ENCODE measurements at regions not wholly inside any gene's neighbourhood (a gene's known extent, or its start where the extent isn't known, plus 50 kb on each side); places are given as distances from the start of the nearest gene placed in this dataset.
"Not testable (repeated sequence)": the region's sequence is repeated elsewhere in the genome, so short reads cannot be mapped to it uniquely, and the experiment has no call there.

DNA sequence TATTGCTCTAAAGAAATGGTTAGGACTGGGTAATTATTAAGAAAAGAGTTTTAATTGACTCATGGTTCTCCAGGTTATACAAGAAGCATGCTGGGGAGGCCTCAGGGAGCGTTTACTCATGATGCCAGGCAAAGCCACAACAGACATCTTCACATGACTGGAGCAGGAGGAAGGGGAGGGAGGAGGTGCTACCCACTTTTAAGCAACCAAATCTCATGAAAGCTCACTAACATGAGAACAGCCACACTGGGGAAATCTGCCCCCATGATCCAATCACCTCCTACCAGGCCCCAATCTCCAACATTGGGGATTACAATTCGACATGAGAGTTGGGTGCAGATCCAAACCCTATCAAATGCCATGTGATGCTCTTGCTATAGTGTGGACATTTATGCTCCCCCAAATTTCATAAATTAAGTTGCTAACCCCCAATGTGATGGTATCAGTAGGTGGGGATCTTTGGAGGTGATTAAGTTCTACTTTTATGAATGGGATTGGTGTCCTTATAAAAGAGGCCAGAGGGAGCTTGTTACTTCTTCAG is 773.6 kb upstream of the CDH10 start:
- no peak overlapping the region for H3K4me3 Mint-ChIP-seq
- no peaks in the 10 kb centered on the region for H3K27me3 Mint-ChIP-seq
- no peaks in the 10 kb centered on the region for H3K36me3 Mint-ChIP-seq (ENCODE audit: low read depth)
- no peak overlapping the region for H3K27ac Mint-ChIP-seq
- no peaks in the 10 kb centered on the region for H3K4me1 Mint-ChIP-seq
- H3K9me3 Mint-ChIP-seq: no peaks in the 10 kb centered on the region
- ATAC-seq (replicated peaks): no peak

DNA sequence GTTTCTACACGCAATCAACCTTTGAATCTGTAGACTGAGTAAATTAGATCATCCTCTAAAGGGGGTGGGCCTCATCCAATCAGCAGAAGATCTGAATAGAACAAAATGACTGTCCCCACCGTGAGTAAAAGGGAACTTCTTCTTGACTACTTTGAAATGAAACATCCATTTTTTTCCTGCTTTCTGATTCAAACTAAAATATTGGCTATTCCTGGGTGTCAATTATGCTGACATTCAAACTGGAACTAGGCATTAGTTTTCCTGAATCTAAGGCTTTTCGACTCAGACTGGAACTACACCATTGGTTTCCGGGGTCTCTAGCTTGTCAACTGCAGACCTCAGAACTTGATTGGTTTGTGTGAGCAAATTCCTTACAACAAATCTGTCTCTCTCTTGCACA is 772.2 kb upstream of the CDH10 start:
- ATAC-seq (replicated peaks): no peak
- Mint-ChIP-seq H3K4me3 (no peak overlapping the region), H3K36me3 (ENCODE audit: low read depth) (no peaks in the 10 kb centered on the region), H3K27ac (no peak overlapping the region), H3K4me1 (no peaks in the 10 kb centered on the region), H3K27me3 (no peaks in the 10 kb centered on the region), H3K9me3 (no peaks in the 10 kb centered on the region)

DNA sequence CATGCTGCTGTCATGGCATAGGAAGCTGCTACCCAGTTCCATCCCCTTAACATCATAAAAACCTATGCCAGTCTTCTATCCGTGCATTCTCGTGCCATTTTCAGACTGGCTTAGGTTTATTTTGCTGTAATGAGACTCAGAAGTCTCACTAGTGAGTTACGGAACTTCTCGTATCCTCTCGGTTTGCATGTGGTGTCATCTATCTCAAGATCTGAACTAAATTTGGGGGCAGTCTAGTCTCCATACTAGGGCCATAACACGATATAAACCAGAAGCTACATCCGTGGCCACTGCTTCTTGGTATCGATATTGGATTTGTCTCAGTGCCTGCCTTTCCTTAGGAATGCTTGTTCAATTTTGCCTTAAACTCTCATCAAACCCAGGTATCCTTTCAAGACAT is 771.2 kb upstream of the CDH10 start:
- H3K27ac Mint-ChIP-seq: no peak overlapping the region
- ATAC-seq (replicated peaks): no peak
- no peaks in the 10 kb centered on the region for H3K9me3 Mint-ChIP-seq
- H3K36me3 Mint-ChIP-seq (ENCODE audit: low read depth): no peaks in the 10 kb centered on the region
- no peaks in the 10 kb centered on the region for H3K27me3 Mint-ChIP-seq
- H3K4me1 Mint-ChIP-seq: no peaks in the 10 kb centered on the region
- no peak overlapping the region for H3K4me3 Mint-ChIP-seq

DNA sequence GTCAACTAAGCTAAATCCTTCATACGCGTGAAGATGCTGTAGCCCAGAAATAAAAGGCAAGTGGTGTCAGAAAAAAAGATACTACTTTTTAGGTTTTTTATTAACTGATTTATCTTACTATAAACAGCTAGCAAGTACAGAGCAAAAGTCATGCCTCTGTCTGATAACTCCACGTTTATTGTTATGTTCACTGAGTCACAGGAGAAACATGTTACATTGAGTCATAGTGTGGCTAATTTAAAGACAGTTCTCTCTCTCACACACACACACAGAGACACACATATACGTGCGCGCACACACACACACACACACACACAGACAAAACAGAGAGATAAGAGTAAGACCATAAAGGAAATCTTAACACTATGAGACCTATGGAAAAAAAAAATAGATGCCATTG is 770.0 kb upstream of the CDH10 start:
- Mint-ChIP-seq H3K9me3 (no peaks in the 10 kb centered on the region), H3K4me3 (no peak overlapping the region), H3K27me3 (no peaks in the 10 kb centered on the region), H3K4me1 (no peaks in the 10 kb centered on the region), H3K27ac (no peak overlapping the region), H3K36me3 (ENCODE audit: low read depth) (no peaks in the 10 kb centered on the region)
- no peak for ATAC-seq (replicated peaks)

DNA sequence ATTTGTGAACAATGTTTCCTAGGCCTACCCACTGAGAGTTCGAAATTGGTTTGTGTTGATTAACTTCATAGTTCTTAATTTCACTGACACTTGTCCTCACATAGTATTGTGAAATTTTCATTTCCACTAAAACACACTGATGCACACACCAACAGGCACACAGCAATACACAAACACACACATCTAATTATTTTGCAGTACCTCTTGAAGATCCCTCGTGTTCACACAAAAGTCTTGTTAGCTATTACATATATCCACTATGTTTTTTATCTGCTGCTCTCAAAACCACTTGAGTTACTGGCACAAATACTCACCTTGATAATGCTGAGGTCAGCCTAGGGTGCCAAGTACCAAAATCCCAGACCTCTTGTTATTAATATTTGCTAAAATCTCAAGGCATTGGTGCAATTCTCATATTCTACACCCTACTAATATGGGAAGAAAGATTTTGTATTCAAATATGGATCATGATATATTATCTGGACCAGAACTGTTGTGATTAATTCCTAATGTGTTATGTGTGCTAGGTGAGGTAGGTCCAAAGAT is 767.4 kb upstream of the CDH10 start:
- Mint-ChIP-seq H3K36me3 (ENCODE audit: low read depth) (no peaks in the 10 kb centered on the region), H3K27me3 (no peaks in the 10 kb centered on the region), H3K9me3 (peaks cover 10% of the 10 kb centered on the region), H3K4me1 (no peaks in the 10 kb centered on the region), H3K27ac (no peak overlapping the region), H3K4me3 (no peak overlapping the region)
- ATAC-seq (replicated peaks): no peak

DNA sequence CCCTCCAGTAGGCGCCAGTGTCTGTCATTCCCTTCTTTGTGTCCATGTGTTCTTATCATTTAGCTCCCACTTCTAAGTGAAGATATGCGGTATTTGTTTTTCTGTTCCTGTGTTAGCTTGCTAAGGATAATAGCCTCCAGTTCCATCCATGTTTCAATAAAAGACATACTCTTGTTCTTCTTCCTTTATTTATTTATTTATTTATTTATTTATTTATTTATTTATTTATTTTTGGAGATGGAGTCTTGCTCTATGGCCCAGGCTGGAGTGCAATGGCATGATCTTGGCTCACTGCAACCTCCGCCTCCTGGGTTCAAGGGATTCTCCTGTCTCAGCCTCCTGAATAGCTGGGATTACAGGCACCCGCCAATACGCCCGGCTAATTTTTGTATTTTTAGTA is 762.6 kb upstream of the CDH10 start:
- not testable (repeated sequence) for H3K4me1 Mint-ChIP-seq; H3K36me3 Mint-ChIP-seq (ENCODE audit: low read depth); H3K27me3 Mint-ChIP-seq; H3K4me3 Mint-ChIP-seq; ATAC-seq (replicated peaks); H3K27ac Mint-ChIP-seq
- H3K9me3 Mint-ChIP-seq: peaks cover 19% of the 10 kb centered on the region

DNA sequence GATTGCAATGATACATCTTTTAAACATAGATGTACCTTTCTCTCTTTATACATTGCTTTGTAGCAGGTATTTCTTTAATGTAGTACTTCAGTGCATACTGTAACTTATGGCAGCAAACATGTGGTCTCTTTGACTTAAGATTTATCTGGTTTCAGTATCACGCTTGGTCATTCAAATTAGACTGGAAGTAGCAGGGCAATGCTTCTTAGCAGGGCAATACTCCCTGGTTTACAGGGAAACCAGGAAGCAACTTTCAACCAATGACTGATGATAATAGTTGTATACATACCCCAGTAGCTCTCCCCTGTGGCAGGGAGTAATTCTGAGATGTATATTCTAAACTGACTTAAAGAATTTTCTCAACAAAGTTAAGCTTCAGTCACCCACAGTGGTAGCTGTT is 761.1 kb upstream of the CDH10 start:
- peaks cover 27% of the 10 kb centered on the region for H3K9me3 Mint-ChIP-seq
- no peak overlapping the region for H3K4me3 Mint-ChIP-seq
- H3K36me3 Mint-ChIP-seq (ENCODE audit: low read depth): no peaks in the 10 kb centered on the region
- H3K27me3 Mint-ChIP-seq: no peaks in the 10 kb centered on the region
- ATAC-seq (replicated peaks): no peak
- no peak overlapping the region for H3K27ac Mint-ChIP-seq
- H3K4me1 Mint-ChIP-seq: no peaks in the 10 kb centered on the region

DNA sequence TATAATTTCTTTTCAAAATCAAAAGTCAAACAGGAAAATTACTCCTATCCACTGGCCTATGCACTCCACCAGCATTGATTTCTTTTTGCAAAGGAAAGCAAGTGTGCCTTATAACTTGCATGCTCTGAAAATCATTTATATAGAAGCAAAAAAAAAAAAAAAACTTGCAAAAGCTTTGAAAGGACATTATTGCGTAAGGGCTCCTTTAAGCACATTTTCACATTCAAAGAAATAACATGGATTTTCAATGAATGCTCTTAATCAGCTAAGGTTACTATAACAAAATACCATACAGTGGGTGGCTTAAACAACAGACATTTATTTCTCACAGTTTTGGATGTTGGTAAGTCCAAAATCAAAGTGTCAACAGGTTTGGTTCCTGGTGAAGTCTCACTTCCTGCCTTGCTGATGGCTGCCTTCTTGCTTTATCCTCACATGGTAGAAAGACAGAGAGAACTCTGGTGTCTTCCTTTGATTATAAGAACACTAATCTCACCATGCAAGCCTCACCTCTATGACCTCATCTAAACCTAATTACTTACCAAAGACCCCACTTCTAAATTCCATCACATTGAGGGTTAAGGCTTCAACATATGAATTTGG is 755.2 kb upstream of the CDH10 start:
- Mint-ChIP-seq H3K27ac (no peak overlapping the region), H3K36me3 (ENCODE audit: low read depth) (no peaks in the 10 kb centered on the region), H3K27me3 (no peaks in the 10 kb centered on the region), H3K4me1 (no peaks in the 10 kb centered on the region), H3K9me3 (peaks cover 17% of the 10 kb centered on the region), H3K4me3 (no peak overlapping the region)
- ATAC-seq (replicated peaks): no peak

DNA sequence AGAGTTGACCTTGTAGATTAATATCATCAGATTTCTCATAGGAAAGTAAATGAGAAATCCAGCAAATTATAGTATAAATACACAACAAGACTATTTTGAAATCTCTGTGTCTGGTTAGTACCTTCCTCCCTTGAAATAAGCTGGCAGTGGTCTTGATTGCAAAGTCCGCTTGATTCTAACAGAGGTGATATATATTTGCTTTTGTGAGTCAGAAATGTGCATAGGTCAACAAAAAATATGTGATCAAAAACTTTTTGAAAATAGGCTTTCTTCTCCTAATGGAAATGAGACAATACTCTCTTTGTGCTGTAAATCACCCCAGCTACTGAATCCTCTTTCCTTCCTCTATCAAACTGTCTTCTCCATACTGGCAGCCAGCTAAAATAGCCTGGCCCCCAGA is 749.2 kb upstream of the CDH10 start:
- Mint-ChIP-seq H3K4me3 (no peak overlapping the region), H3K27me3 (no peaks in the 10 kb centered on the region), H3K4me1 (no peaks in the 10 kb centered on the region), H3K9me3 (peaks cover 11% of the 10 kb centered on the region), H3K36me3 (ENCODE audit: low read depth) (no peaks in the 10 kb centered on the region), H3K27ac (no peak overlapping the region)
- no peak for ATAC-seq (replicated peaks)

DNA sequence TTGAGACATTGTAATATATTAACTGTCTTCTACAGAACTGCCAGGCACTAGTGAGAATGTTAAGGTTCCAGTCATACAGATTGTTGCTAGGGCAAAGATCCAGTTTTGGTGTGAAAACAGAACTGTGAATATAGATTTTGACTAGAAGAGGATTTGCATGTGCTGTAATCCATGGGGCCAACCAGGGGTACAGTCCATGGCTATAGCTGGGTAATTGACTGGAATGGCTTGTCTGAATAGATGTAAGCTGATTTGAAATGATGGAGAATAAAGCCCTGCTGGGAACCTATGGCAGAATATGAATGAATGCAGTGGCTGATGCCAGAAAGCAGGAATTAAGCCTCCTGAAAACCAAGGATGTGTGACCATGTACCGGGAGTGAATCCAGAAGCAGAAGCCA is 748.5 kb upstream of the CDH10 start:
- Mint-ChIP-seq H3K27me3 (no peaks in the 10 kb centered on the region), H3K27ac (no peak overlapping the region), H3K9me3 (peaks cover 11% of the 10 kb centered on the region), H3K4me3 (no peak overlapping the region), H3K4me1 (no peaks in the 10 kb centered on the region), H3K36me3 (ENCODE audit: low read depth) (no peaks in the 10 kb centered on the region)
- ATAC-seq (replicated peaks): no peak

DNA sequence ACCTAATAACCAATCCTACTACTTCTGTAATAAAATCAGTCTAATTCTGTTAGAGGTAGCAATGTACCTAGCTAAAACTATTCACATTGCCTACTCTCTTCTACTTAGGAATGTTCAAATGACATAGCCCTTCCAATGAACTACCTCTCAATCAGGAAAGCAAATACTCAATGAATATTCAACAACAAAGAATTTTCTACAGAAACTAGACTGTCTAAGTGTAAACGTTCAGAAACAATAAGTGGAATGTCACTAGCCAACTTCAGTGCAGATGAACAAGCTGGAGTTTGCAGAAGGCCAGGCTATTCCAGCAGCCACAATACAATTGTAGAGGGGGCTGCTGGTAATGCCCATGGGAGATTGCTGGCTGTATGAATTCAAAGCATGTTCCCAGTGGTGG is 743.2 kb upstream of the CDH10 start:
- H3K27ac Mint-ChIP-seq: no peak overlapping the region
- no peaks in the 10 kb centered on the region for H3K4me1 Mint-ChIP-seq
- ATAC-seq (replicated peaks): no peak
- peaks cover 18% of the 10 kb centered on the region for H3K9me3 Mint-ChIP-seq
- H3K27me3 Mint-ChIP-seq: no peaks in the 10 kb centered on the region
- H3K4me3 Mint-ChIP-seq: no peak overlapping the region
- no peaks in the 10 kb centered on the region for H3K36me3 Mint-ChIP-seq (ENCODE audit: low read depth)

DNA sequence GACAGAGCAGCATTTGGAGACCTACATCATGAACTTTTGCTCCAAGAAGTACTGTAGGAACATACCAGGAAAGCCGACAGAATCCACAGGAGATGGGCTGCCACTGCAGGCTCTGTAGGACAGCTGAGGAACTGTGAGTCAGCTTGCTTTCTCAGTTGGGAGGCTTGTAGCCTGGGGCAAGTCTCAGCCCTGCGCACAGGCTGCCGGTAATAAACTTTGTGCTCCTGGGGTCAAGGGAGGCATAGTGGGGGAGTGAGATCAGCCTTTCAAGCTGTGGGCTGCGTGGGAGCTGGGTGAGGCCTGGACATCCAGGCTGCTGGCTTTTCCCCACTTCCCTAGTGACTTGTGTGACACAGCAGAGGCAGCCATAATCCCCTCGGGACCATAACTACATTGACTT is 718.0 kb upstream of the CDH10 start:
- no peaks in the 10 kb centered on the region for H3K36me3 Mint-ChIP-seq (ENCODE audit: low read depth)
- no peaks in the 10 kb centered on the region for H3K27me3 Mint-ChIP-seq
- H3K4me3 Mint-ChIP-seq: no peak overlapping the region
- no peaks in the 10 kb centered on the region for H3K4me1 Mint-ChIP-seq
- H3K27ac Mint-ChIP-seq: no peak overlapping the region
- H3K9me3 Mint-ChIP-seq: peaks cover 28% of the 10 kb centered on the region
- no peak for ATAC-seq (replicated peaks)

DNA sequence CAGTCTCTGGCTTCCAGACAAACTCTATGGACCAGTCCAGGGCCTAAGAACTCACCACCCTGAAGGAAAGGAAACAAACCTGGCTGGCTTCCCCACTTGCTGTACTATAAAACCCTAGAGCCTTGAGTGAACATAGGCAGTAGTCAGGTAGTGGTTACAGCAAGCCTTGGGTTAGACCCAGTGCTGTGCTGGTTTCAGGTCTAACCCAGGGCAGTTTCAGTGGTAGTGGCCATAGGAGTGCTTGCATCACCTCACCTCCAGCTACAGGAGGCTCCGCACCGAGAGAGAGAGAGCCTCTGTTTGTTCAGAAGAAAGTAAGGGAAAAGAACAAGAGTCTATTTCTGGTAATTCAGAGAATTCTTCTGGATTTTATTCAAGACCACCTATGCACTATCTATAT is 714.1 kb upstream of the CDH10 start:
- no peak overlapping the region for H3K27ac Mint-ChIP-seq
- ATAC-seq (replicated peaks): no peak
- no peaks in the 10 kb centered on the region for H3K27me3 Mint-ChIP-seq
- H3K4me1 Mint-ChIP-seq: no peaks in the 10 kb centered on the region
- H3K9me3 Mint-ChIP-seq: peaks cover 23% of the 10 kb centered on the region
- H3K4me3 Mint-ChIP-seq: no peak overlapping the region
- no peaks in the 10 kb centered on the region for H3K36me3 Mint-ChIP-seq (ENCODE audit: low read depth)

DNA sequence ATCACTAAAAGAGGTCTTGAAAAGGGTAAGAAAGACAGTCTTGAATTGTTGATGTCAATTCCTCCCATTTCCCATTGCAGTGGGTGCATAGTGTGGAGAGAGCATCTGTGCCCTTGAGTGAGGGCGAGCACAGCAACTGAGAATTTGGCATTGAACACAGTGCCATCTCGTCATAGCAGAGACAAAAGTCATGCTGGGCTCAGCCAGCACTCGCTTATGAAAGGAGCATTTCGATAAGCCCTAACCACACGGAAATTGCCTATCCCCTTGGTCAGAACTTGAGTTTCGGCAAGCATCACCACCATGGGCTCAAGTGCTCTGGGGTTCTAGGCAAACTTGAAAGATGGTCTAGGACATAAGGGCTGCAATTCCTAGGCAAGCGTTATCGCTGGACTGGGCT is 712.8 kb upstream of the CDH10 start:
- Mint-ChIP-seq H3K36me3 (ENCODE audit: low read depth) (no peaks in the 10 kb centered on the region), H3K9me3 (peaks cover 20% of the 10 kb centered on the region), H3K4me1 (no peaks in the 10 kb centered on the region), H3K4me3 (no peak overlapping the region), H3K27me3 (no peaks in the 10 kb centered on the region), H3K27ac (no peak overlapping the region)
- ATAC-seq (replicated peaks): no peak

DNA sequence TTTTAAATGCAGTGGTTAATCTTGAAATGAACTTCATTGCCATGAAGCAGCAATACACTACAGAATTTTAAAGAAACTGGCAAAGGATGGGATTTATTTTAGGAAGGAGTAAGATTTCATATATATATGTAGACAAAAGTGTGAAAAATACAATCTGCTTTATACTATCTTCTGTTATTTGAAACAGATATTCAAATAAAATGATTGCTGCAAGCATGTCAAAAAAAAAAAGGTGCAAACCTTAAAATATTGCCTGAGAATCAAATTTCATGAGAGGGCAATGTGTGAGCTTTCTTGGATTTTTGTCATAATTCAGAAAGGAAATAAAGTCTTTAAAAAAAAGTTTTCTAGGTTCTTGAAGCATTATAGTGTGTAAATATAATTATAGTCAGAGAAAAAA is 705.0 kb upstream of the CDH10 start:
- no peak overlapping the region for H3K4me3 Mint-ChIP-seq
- no peaks in the 10 kb centered on the region for H3K27me3 Mint-ChIP-seq
- H3K36me3 Mint-ChIP-seq (ENCODE audit: low read depth): no peaks in the 10 kb centered on the region
- H3K4me1 Mint-ChIP-seq: no peaks in the 10 kb centered on the region
- peaks cover 10% of the 10 kb centered on the region for H3K9me3 Mint-ChIP-seq
- no peak for ATAC-seq (replicated peaks)
- H3K27ac Mint-ChIP-seq: no peak overlapping the region

All from activated T-helper 17 cell treated with anti-CD3 and anti-CD28 coated beads, Interleukin-2, amount 50 U/mL, for 72 hours (primary cell).